Mesenchymal stem cell (in vitro differentiated cells and primary cell): ENCODE measurements at regions not wholly inside any gene's neighbourhood (a gene's known extent, or its start where the extent isn't known, plus 50 kb on each side); places are given as distances from the start of the nearest gene placed in this dataset.
A peak's percentile ranks its signal among the peaks of the same experiment; 100 is the strongest.

Experiments
- DNase-seq: peaks from one replicate; pipeline ENCODE4 v3.0.0-alpha.2; 2013
- H2AFZ ChIP-seq: one replicate; pipeline ENCODE4 v1.6.1; 2013; ENCODE audit warnings: low read depth, mild to moderate bottlenecking, control low read depth, inconsistent platforms, low read length, moderate library complexity
- H2AK5ac ChIP-seq: 2 replicates; pipeline ENCODE4 v1.6.1; 2013; ENCODE audit warnings: low read length, moderate library complexity, mild to moderate bottlenecking, inconsistent platforms; ENCODE audit not compliant: severe bottlenecking
- H2BK120ac ChIP-seq: one replicate; pipeline ENCODE4 v1.6.1; 2013; ENCODE audit warnings: low read depth, mild to moderate bottlenecking, inconsistent platforms, low read length, moderate library complexity
- H2BK12ac ChIP-seq, 2 experiments: one replicate each; pipeline ENCODE4 v1.6.1; 2013; ENCODE audit warnings: inconsistent platforms in 2 of 2, low read length in 2 of 2, mild to moderate bottlenecking in 2 of 2, moderate library complexity in 2 of 2, control low read depth in 1 of 2
- H2BK15ac ChIP-seq: one replicate; pipeline ENCODE4 v1.6.1; 2013; ENCODE audit warnings: mild to moderate bottlenecking, low read depth, inconsistent platforms; ENCODE audit not compliant: poor library complexity, severe bottlenecking
- H2BK5ac ChIP-seq: 2 replicates; pipeline ENCODE4 v1.6.1; 2013; ENCODE audit warnings: low read depth, mild to moderate bottlenecking, low read length, control low read depth, inconsistent platforms; ENCODE audit not compliant: poor library complexity, severe bottlenecking
- H3K14ac ChIP-seq, 2 experiments: one replicate each; pipeline ENCODE4 v1.6.1; 2013; ENCODE audit warnings: inconsistent platforms in 2 of 2, low read length in 2 of 2, control low read depth in 1 of 2, mild to moderate bottlenecking in 1 of 2, moderate library complexity in 1 of 2
- H3K18ac ChIP-seq, 2 experiments: one replicate each; pipeline ENCODE4 v1.6.1; 2013; ENCODE audit warnings: inconsistent platforms in 2 of 2, low read length in 2 of 2, control low read depth in 1 of 2, low read depth in 1 of 2, mild to moderate bottlenecking in 1 of 2
- H3K23ac ChIP-seq, 2 experiments: one replicate each; pipeline ENCODE4 v1.6.1; 2013; ENCODE audit warnings: inconsistent platforms in 2 of 2, low read length in 2 of 2, mild to moderate bottlenecking in 2 of 2, moderate library complexity in 2 of 2, control low read depth in 1 of 2
- H3K27ac ChIP-seq: 2 replicates; pipeline ENCODE4 v1.5.1; 2013; ENCODE audit warnings: mild to moderate bottlenecking, moderate library complexity, low read length, control low read depth, inconsistent platforms; ENCODE audit not compliant: poor library complexity, severe bottlenecking
- H3K27me3 ChIP-seq, 2 experiments: 2 replicates each; pipeline versions ENCODE4 v1.6.1 to v1.7.0; 2013; ENCODE audit warnings: low read length in 2 of 2, mild to moderate bottlenecking in 2 of 2, moderate library complexity in 2 of 2, control low read depth in 1 of 2, inconsistent platforms in 1 of 2; ENCODE audit not compliant: control insufficient read depth in 1 of 2, insufficient read depth in 1 of 2
- H3K36me3 ChIP-seq, 2 experiments: 2 replicates each; pipeline versions ENCODE4 v1.6.1 to v1.7.0; 2013; ENCODE audit warnings: low read length in 2 of 2, control low read depth in 1 of 2, inconsistent platforms in 1 of 2, low read depth in 1 of 2, mild to moderate bottlenecking in 1 of 2; ENCODE audit not compliant: insufficient read depth in 2 of 2, control insufficient read depth in 1 of 2
- H3K4ac ChIP-seq, 2 experiments: one replicate each; pipeline ENCODE4 v1.6.1; 2013; ENCODE audit warnings: inconsistent platforms in 2 of 2, low read length in 2 of 2, mild to moderate bottlenecking in 2 of 2, moderate library complexity in 2 of 2, control low read depth in 1 of 2, low read depth in 1 of 2
- H3K4me1 ChIP-seq: 2 replicates; pipeline ENCODE4 v1.6.1; 2013; ENCODE audit warnings: low read depth, low read length, control low read depth; ENCODE audit not compliant: control insufficient read depth, insufficient read depth
- H3K4me2 ChIP-seq: 2 replicates; pipeline ENCODE4 v1.6.1; 2013; ENCODE audit warnings: low read length, mild to moderate bottlenecking, inconsistent platforms; ENCODE audit not compliant: poor library complexity, severe bottlenecking
- H3K4me3 ChIP-seq, 2 experiments: 2 replicates each; pipeline versions ENCODE4 v1.5.1 to v1.7.0; 2013; ENCODE audit warnings: low read length in 2 of 2, mild to moderate bottlenecking in 2 of 2, control low read depth in 1 of 2, low read depth in 1 of 2; ENCODE audit not compliant: insufficient read depth in 1 of 2
- H3K79me1 ChIP-seq: replicated peaks from 2 replicates; pipeline ENCODE4 v1.6.1; 2013; ENCODE audit warnings: mild to moderate bottlenecking, control low read depth, low read length, inconsistent platforms; ENCODE audit not compliant: poor library complexity, severe bottlenecking
- H3K9ac ChIP-seq: 2 replicates; pipeline ENCODE4 v1.7.0; 2013; ENCODE audit warnings: mild to moderate bottlenecking, low read length, moderate library complexity
- H3K9me3 ChIP-seq: 2 replicates; pipeline ENCODE4 v1.7.0; 2013; ENCODE audit warnings: mild to moderate bottlenecking, low read length; ENCODE audit not compliant: control insufficient read depth
- H4K8ac ChIP-seq: one replicate; pipeline ENCODE4 v1.6.1; 2013; ENCODE audit warnings: inconsistent platforms, mild to moderate bottlenecking, low read length, moderate library complexity
- H4K91ac ChIP-seq: one replicate; pipeline ENCODE4 v1.6.1; 2013; ENCODE audit warnings: mild to moderate bottlenecking, low read length, inconsistent platforms
- WGBS: methylation state at CpG from one replicate; pipeline ENCODE4 v1.1.7; 2013; ENCODE audit warnings: mixed read lengths; 5-methylcytosine and 5-hydroxymethylcytosine counted together

GRCh38 chr9:115633104-115633503 is 515.1 kb upstream of the TNC start:
- Histone ChIP-seq H3K36me3 (no peaks in the 10 kb centered on the region), H4K8ac (no peak overlapping the region), H3K27ac (no peak overlapping the region), H2BK15ac (no peak overlapping the region), H3K4me2 (no peak overlapping the region), H3K79me1 (no peaks in the 10 kb centered on the region), H2BK5ac (no peak overlapping the region), H3K4ac (peak overlapping the region in 1 of 2 experiments; percentile 28), H3K27me3 (no peaks in the 10 kb centered on the region), H3K23ac (peak overlapping the region in 1 of 2 experiments; percentile 84), H3K14ac (peak overlapping the region in 1 of 2 experiments; percentile 77), H4K91ac (no peak overlapping the region), H2AK5ac (no peak overlapping the region), H3K18ac (peak overlapping the region in 1 of 2 experiments; percentile 63), H2BK12ac (peak overlapping the region in 1 of 2 experiments; percentile 81), H3K9me3 (no peaks in the 10 kb centered on the region), H3K9ac (no peak overlapping the region), H2BK120ac (no peak overlapping the region), H2AFZ (peak overlapping the region; percentile 0), H3K4me1 (no peaks in the 10 kb centered on the region), H3K4me3 (no peak overlapping the region)
- no peak for DNase-seq
- WGBS: 97% methylated on average over 2 of the region's 3 CpGs

GRCh38 chr9:115635680-115636383 is 517.8 kb upstream of the PAPPA start:
- Histone ChIP-seq H3K36me3 (no peaks in the 10 kb centered on the region), H2BK5ac (no peak overlapping the region)
- no peak for DNase-seq

GRCh38 chr9:115636596-115636995 is 517.0 kb upstream of the PAPPA start:
- H2AFZ ChIP-seq: no peak overlapping the region
- no peaks in the 10 kb centered on the region for H3K36me3 ChIP-seq
- no peak overlapping the region for H3K4me3 ChIP-seq
- no peak overlapping the region for H3K9ac ChIP-seq
- no peaks in the 10 kb centered on the region for H3K4me1 ChIP-seq
- H3K23ac ChIP-seq: no peak overlapping the region
- H2BK5ac ChIP-seq: no peak overlapping the region
- H3K4ac ChIP-seq: no peak overlapping the region
- no peak overlapping the region for H4K91ac ChIP-seq
- no peak overlapping the region for H3K4me2 ChIP-seq
- no peak overlapping the region for H2BK15ac ChIP-seq
- DNase-seq: no peak
- no peaks in the 10 kb centered on the region for H3K79me1 ChIP-seq
- no peak overlapping the region for H3K27ac ChIP-seq
- H2BK120ac ChIP-seq: no peak overlapping the region
- H3K9me3 ChIP-seq: no peaks in the 10 kb centered on the region
- H4K8ac ChIP-seq: no peak overlapping the region
- no peaks in the 10 kb centered on the region for H3K27me3 ChIP-seq
- WGBS: 71% methylated on average over 4 of the region's 4 CpGs
- no peak overlapping the region for H2BK12ac ChIP-seq
- no peak overlapping the region for H2AK5ac ChIP-seq
- no peak overlapping the region for H3K14ac ChIP-seq
- H3K18ac ChIP-seq: no peak overlapping the region

More at GRCh38 chr9:115635680-115636383, 517.8 kb upstream of the PAPPA start:
- H3K4ac ChIP-seq: no peak overlapping the region
- no peak overlapping the region for H4K91ac ChIP-seq
- H2BK12ac ChIP-seq: no peak overlapping the region
- no peaks in the 10 kb centered on the region for H3K79me1 ChIP-seq
- no peak overlapping the region for H2AFZ ChIP-seq
- H2AK5ac ChIP-seq: no peak overlapping the region
- H3K23ac ChIP-seq: no peak overlapping the region
- no peak overlapping the region for H2BK15ac ChIP-seq
- no peak overlapping the region for H3K4me3 ChIP-seq
- no peak overlapping the region for H3K4me2 ChIP-seq
- no peak overlapping the region for H4K8ac ChIP-seq
- H3K9ac ChIP-seq: no peak overlapping the region
- H3K27ac ChIP-seq: no peak overlapping the region
- no peaks in the 10 kb centered on the region for H3K9me3 ChIP-seq
- H2BK120ac ChIP-seq: no peak overlapping the region
- WGBS: 95% methylated on average over 1 of the region's 1 CpG
- no peak overlapping the region for H3K14ac ChIP-seq
- H3K4me1 ChIP-seq: no peaks in the 10 kb centered on the region
- H3K18ac ChIP-seq: no peak overlapping the region
- H3K27me3 ChIP-seq: no peaks in the 10 kb centered on the region

- H3K9me3 ChIP-seq: no peaks in the 10 kb centered on the region
- no peak overlapping the region for H4K8ac ChIP-seq
- H3K9ac ChIP-seq: no peak overlapping the region
- H3K14ac ChIP-seq: no peak overlapping the region
- no peaks in the 10 kb centered on the region for H3K79me1 ChIP-seq
- DNase-seq: no peak
- peak overlapping the region in 1 of 2 experiments; percentile 84 for H3K23ac ChIP-seq
- H3K4me2 ChIP-seq: no peak overlapping the region
- H3K4ac ChIP-seq: no peak overlapping the region
- H3K18ac ChIP-seq: no peak overlapping the region
- H2BK15ac ChIP-seq: no peak overlapping the region
- H2AK5ac ChIP-seq: no peak overlapping the region
- no peaks in the 10 kb centered on the region for H3K27me3 ChIP-seq
- no peak overlapping the region for H2BK5ac ChIP-seq
- no peak overlapping the region for H2AFZ ChIP-seq
- no peak overlapping the region for H3K27ac ChIP-seq
- no peaks in the 10 kb centered on the region for H3K4me1 ChIP-seq
- no peaks in the 10 kb centered on the region for H3K36me3 ChIP-seq
- H4K91ac ChIP-seq: no peak overlapping the region
- no peak overlapping the region for H2BK120ac ChIP-seq
- no peak overlapping the region for H2BK12ac ChIP-seq
- no peak overlapping the region for H3K4me3 ChIP-seq
Measured at GRCh38 chr9:115637661-115638060, 515.9 kb upstream of the PAPPA start.
